Renal cortex interstitium (tissue), 11 donors: ENCODE measurements at regions not wholly inside any gene's neighbourhood (a gene's known extent, or its start where the extent isn't known, plus 50 kb on each side); places are given as distances from the start of the nearest gene placed in this dataset.
"Not testable (repeated sequence)": the region's sequence is repeated elsewhere in the genome, so short reads cannot be mapped to it uniquely, and the experiment has no call there.

Experiments used
- DNase-seq, 11 donors: peaks; one replicate each; pipeline ENCODE4 v3.0.0-alpha.2; 2013; ENCODE audit warnings: low read depth in 9 of 11, low spot score in 4 of 11; ENCODE audit errors: extremely low read depth in 1 of 11

GRCh38 chr6:168935628-168936010 lies 318.0 kb downstream of the THBS2 start:
- no peak for DNase-seq

- no peak for DNase-seq
These were observed 318.7 kb downstream of the THBS2 start for GRCh38 chr6:168934660-168935627.

GRCh38 chr6:168932171-168932570 lies 321.5 kb downstream of the THBS2 start:
- DNase-seq, result not testable (repeated sequence)

GRCh38 chr6:168931072-168931471 lies 322.6 kb downstream of the THBS2 start:
- not testable (repeated sequence) for DNase-seq

- DNase-seq, result no peak
These were observed 323.7 kb downstream of the THBS2 start for GRCh38 chr6:168929871-168930450.

- DNase-seq, result no peak
These were observed 325.6 kb downstream of the THBS2 start for GRCh38 chr6:168928012-168928411.

GRCh38 chr6:168927026-168927425 lies 326.6 kb downstream of the THBS2 start:
- no peak for DNase-seq

GRCh38 chr6:168926306-168926705 lies 327.3 kb downstream of the THBS2 start:
- no peak for DNase-seq

- no peak for DNase-seq
These were observed 328.0 kb downstream of the THBS2 start for GRCh38 chr6:168925671-168926070.

- no peak for DNase-seq
These were observed 330.5 kb downstream of the THBS2 start for GRCh38 chr6:168923171-168923570.

GRCh38 chr6:168922436-168922835 lies 331.2 kb downstream of the THBS2 start:
- DNase-seq, result no peak

- no peak for DNase-seq
These were observed 333.4 kb downstream of the THBS2 start for GRCh38 chr6:168920289-168920688.

GRCh38 chr6:168919470-168920179 lies 334.0 kb downstream of the THBS2 start:
- peak in 2 of 11 donors; percentile 15 to 27 for DNase-seq

GRCh38 chr6:168916576-168917211 lies 337.0 kb downstream of the THBS2 start:
- no peak for DNase-seq

GRCh38 chr6:168915855-168916254 lies 337.8 kb downstream of the THBS2 start:
- no peak for DNase-seq

- DNase-seq, result no peak
These were observed 338.4 kb downstream of the THBS2 start for GRCh38 chr6:168915242-168915641.

GRCh38 chr6:168913866-168914469 lies 339.7 kb downstream of the THBS2 start:
- no peak for DNase-seq

GRCh38 chr6:168913231-168913865 lies 340.3 kb downstream of the THBS2 start:
- not testable (repeated sequence) for DNase-seq

- DNase-seq, result no peak
These were observed 344.4 kb downstream of the THBS2 start for GRCh38 chr6:168909288-168909687.
